HG03064 (cell line): ENCODE measurements at regions not wholly inside any gene's neighbourhood (a gene's known extent, or its start where the extent isn't known, plus 50 kb on each side); places are given as distances from the start of the nearest gene placed in this dataset.

Experiments used
- ATAC-seq: cut with Tn5 transposase; IDR thresholded peaks from one replicate; pipeline ENCODE4 v1.9.1; 2021; ENCODE audit warnings: low read depth; ENCODE audit not compliant: unreplicated experiment

DNA sequence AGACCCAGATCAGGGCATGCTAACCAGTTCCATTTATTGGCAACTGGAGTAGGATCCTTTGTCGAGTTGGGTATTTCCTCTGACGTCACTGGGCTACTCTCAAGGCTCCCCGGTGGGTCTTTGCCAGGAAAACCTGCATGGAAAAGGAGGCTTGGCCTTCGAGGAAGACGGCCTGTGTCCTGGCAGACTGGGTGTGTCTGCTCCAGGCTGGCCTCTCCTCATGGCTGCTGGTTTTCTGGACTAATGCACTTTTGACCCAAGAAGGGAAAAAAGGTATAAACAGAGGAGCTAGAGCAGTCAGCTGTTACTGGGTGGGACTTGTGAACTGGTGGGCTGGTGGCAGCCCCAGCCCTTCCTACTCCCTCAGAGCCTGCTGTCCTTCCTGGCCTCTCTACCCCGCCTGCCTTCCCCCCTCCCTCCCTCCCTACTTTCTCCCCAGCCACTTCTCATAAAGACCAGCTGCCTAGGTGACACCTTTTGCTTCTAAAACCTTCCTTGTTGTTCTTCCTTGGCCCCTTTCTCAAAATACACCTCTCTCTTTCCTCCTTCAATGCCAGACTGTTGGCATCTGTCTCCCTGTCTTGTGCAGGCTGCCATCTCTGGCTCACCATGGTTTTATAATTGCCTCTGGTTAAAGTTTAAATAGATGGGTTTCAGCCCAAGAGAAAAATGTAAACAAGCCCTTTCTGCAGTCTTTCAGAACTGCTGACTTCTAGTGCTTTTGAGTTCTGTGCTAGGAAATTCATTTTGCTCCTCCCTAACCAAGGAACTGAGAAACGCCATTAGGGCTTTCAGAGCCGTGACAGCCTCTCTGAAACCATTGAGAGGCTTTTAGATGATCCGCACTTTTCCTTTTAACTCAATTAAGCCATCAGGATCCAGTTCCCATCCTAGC, 101.8 kb upstream of the MKLN1 start:
- ATAC-seq = no peak

DNA sequence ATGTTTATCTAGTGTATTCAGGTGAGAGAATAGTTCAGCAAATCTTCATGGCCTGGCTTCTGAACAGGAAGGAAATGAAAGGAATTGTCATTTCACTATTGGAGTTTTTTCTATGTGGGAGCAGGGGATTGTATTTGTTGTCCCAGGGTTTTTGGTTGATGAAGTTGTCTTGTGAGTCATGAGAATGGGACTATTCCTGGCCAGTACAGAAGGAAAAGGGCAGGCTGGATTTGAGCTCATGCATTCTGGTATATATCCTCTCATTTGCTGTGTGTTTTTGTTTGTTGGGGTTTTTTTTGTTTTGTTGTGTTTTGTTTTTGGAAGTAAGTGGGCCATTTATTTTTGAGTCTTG, 101.2 kb upstream of the MKLN1 start:
- no peak for ATAC-seq

DNA sequence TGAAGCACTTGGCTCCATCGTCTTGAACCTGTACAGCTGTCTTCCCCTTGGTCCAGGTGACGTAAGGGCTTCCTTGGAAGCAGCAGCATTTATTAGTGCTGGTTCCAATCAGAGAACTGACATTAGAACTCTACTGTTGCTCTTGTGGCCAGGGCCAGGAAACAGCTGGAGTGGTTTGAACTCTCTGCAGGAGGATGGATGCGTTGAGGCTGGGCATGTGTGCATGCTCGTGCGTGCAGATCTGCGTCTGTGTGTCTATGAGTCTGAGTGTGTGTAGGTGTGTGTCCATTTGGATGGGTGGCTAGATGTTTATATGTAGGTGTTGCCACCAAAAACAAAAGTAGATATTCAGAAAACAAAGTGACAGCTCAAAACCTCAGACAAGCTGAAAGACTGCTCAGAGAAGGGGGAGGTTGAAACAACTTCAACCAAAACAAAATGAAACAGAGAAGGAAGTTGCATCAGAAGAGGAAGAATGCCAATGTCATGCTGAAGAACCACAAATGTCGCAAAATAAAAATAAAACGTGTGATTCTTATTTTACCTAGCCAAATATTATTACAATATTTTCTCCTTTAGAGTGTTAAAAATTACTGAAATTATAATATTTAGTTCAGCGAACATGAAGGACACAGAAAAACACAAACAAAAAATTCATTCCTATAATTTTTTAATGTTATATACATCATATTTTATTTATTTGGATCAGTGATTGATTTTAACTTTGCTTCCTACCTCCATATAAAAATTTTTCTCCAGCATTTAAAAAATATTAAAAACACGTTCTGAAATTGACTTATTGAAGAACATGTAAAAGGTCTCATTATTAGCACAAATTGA, 96.1 kb upstream of the MKLN1 start:
- ATAC-seq = peak; percentile 73

DNA sequence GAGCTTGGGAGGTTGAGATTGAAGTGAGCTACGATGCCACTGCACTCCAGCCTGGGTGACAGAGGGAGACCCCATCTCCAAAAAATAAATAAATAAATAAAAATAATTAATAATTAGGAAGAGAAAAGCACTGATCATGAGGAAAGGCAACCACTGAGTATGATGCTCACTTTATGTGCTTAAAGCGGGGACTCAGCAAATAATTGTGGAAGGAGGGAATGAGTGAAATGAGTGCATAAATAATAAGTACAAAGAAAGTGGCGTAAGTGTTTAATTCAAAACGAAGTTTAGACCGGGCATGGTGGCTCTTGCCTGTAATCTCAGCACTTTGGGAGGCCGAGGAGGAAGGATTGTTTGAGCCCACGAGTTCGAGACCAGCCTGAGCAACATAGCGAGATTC, 94.9 kb upstream of the MKLN1 start:
- no peak for ATAC-seq

DNA sequence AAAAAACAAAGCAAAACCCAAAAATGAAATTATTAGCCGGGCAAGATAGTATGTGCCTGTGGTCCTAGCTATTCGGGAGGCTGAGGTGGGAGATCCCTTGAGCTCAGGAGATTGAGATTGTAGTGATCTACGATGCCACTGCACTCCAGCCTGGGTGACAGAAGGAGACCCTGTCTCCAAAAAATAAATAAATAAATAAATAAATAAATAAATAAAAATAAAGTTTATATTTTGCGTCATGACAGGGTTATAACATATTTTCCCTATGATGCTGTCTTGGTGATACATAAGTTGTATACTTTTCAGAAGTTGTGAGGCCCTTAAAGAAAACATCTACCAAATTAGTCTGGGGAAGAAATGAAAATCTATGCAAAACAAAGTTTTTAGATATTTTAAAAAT, 94.5 kb upstream of the MKLN1 start:
- ATAC-seq = no peak

DNA sequence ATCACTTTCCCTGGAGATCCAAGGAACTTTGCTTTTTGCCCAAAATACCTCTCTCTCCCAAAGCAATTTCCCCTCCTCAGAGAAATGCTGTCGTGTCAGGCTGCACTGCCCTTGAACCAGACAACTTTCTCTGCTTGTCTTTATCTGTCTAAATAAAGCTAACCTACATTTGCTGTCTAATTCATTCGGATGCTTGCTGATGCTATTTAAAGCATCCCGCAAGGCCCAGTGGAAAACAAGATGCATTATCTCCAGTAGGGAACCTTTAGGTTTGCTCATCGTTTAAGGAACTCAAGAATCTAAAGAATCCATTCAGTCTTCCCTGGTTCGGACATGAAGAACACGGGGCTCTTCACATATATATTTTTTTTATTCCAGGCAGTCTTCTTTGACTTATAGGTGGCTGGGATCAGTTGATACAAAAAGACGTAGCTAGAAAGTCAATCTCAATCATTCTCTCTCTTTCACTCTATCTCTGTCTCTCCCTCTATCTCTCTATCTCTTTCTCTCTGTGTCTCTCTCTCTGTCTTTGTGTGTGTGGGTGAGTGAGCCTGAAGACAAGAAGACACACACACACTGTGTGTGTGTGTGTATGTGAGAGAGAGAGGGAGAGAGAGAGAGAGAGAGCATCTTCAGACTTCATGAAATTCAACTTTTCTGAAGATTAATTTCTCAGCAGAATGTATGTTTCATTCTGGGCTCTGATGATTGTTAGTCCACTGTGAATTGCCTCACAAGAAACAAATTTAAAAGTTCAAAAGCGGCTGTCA, 92.8 kb upstream of the MKLN1 start:
- ATAC-seq = no peak

DNA sequence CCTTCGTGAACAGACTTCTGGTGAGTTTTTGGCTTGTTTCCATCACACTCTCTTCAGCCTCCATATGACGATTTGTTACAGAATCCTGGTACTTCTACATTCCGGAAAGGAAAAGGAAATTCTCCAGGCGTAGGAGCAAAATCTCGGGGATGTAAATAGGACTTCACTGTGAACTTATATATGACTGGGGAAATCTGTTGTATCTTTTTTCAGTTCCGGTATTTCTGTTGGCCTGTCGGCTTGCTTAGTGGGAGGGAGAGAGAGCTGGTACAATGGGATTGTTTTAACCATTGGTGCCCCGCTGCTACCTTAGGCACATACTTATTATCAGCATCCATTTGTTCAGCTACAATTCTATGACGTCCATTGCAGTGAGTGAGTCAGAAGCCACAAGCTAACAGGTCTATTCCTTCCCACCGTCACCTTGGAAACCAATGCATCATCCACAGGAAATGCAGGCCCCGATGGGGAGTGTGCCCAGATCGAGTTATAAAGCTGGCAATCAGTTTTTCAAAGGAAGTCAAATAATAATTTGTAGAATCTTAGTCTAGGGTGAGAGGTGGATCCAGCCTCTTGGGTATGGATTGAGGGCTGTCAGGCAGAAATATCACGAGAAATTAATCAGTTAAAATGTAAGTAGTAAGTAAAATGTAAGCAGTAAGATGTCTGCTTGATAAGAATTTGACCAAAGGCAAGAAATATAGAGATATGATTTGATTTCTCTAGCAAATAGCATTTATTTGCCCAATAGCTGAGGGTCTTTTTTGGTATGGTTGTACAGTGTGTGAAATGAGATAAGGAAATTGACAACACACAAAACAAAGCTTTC, 92.0 kb upstream of the MKLN1 start:
- ATAC-seq = no peak

DNA sequence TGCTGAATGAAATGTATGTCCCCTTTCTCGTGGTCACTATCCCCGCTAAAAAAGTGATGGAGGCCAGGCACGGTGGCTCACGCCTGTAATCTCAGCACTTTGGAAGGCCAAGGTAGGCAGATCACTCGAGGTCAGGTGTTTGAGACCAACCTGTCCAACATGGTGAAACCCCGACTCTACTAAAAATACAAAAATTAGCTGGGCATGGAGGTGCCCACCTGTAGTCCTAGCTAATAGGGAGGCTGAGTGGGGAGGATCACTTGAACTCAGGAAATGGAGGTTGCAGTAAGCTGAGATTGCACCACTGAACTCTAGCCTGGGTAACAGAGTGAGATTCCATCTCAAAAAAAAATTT, 91.4 kb upstream of the MKLN1 start:
- no peak for ATAC-seq

DNA sequence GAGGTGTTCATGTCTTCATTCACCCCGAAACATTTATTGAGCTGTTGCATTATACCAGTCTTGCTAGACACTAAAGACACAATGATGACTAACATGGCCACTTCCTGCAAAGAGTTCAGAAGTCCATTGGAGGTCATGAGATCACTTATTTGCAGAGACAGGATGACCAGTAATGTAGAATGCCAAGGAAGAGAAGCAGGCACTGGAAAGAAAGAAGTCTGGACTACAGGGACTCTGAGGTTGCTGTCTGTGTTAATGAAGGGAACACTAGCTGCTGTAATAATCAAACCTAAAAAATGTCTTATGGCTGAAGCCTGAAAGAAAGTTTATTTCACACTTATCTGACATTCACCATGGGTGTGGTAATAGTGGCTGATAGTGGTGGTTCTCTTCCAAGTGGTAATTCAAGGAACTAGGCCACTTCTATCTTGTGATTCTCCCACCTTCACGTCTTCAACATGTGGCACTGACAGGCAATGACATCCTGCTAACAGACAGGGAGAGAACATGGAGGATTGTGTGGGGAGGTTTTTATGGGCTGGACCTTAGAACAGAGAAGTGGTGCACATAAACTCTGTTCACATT, 89.2 kb upstream of the MKLN1 start:
- no peak for ATAC-seq

DNA sequence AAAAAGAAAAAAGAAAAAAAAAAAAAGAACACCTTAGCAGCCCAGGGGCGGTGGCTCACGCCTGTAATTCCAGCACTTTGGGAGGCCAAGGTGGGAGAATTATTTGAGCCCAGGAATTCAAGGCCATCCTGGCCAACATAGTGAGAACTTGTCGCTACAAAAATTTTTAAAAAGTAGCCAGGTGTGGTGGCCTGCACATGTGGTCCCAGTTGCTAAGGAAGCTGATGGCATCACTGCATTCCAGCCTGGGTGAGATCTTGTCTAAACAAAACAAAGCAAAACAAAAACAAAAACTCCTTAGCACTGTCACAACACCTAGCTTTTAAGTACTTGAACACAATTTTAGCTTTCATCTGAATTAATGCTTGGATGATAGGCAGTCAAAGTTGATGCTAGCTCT, 86.3 kb upstream of the MKLN1 start:
- no peak for ATAC-seq

DNA sequence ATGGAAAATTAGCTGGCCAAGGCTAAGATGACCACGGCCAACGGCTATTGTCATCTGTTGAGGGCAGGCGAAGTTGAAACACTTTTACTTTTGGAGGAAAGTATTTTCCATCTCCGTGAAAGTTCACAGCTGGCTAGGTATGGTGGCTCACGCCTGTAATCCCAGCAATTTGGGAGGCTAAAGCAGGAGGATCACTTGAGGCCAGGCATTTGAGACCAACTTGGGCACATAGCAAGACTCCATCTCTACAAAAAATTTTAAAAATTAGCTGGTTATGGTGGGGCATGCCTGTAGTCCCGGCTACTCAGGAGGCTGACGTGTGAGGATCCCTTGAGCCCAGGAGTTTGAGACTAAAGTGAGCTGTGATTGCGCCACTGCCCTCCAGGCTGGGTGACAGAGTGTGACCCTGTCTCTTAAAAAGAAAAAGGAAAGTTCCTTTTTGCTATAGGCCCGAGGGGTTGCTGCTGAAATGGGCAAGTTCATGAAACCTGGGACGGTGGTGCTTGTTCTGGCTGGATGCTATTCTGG, 85.5 kb upstream of the MKLN1 start:
- no peak for ATAC-seq

DNA sequence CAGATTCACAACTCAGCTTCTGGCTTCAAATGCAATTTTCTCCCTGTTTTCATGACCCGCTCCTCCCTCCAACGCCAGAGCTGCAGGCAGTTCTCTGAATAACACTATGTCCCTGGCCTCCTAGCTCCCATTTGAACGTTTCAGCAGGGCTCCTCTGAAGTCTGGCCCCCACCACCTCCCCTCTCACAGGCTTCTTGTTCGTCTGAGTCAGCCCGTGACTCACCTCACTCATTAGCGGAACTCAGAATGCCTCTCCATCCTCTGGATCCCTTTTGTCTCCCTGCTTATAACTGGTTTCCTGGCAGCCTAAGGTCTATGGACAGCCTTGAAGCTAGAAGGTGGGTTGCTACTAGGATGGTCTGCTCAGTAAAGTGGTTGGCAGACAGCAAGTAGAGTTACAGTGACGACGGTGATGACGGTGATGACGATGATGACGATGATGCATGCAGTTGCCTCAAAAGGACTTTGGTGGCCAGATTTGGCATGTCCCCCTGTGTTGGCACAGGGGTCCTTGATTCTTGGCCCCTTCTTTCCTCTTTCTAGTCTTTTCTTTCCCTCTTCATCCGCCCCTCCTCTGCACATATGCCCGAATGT, 83.3 kb upstream of the MKLN1 start:
- no peak for ATAC-seq

DNA sequence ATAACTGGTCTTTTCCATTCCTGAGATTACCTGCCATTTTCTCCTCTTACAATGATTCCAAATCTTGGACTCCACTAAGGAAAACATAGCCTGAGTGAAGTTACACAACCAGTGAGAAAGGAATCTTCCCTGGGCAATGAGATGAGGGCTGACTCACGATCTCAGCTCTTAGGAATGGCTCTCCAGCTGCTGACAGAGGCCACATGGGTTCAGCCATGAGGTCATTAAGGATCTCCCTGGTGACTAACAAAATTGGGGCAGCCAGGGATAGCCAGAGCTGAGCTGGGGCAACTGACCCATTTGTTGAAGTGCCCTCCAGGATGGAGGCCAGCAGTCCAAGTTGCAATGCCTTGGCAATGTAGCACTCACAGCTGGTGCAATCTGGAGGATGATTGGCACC, 78.7 kb upstream of the MKLN1 start:
- no peak for ATAC-seq

DNA sequence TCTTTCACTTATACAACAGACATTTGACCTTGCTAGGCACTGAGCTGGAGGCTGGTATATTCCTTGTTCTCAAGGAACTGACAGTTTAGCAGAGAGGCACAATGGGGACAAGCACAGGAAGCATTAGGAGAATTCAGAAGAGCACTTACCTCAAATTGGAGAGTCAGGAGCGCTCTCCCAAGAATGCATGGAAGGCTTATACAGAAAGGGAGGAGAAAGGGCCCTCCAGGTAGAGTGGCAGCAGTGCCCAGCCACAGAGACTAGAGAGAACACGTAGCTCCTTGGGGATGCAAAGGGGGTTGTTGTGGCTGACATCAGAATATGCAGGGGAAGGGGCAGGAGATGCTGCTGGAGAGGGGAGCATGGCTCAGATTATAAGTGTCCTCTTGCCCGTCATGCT, 78.2 kb upstream of the MKLN1 start:
- no peak for ATAC-seq

DNA sequence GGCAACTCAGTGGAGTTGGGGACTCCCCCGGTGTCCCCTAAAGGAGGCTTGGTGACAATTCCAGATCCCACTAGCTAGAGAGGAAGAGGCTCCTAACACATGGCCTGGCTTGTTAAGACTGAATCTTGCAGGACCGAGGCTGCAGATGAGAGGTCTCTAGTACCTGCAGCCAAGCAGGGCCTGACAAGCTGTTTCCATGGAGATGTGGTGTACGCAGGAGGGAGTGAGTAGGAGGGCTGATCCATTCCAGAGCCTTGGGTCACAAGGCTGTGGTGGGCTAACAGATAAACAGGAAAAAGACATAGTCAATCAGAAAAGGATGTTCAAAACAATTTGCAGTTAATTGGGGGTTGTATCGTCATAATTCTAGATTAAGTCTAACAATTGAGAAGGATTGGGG, 77.3 kb upstream of the MKLN1 start:
- no peak for ATAC-seq

DNA sequence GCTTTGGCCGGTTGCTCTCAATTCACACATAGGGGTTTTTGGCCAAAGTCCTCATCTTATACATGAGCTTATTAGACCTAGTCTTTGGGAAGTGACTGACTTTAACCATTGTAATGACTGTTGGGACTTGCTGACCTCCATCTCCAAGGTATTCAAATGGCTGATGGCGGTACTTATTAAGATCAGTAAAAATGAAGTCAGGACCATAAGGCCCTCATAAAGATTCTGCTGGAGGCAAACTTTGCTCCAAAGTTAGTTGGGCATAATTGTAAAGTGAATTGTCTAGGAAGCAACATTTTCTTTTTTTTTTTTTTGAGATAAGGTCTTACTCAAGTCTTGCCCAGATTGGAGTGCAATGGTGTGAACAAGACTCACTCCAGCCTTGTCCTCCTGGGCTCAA, 76.3 kb upstream of the MKLN1 start:
- no peak for ATAC-seq

DNA sequence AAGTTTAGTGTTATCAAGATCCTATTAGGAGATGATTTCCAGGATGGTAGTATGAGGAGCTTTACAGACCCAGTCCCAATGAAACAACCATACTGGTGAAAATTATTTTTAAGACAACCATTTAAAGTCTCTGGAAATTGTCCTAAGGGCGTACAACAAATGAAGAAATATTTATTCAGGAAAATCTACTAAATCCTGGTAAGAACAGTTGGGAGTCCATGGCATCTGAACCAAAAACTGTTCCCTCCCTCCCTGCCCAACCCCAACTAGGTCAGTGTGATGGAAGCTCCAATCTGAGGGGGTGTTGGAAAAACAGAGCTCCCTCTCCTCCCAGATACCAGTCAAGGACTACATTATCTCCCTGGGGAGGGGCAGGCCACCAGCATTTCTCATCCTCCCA, 74.7 kb upstream of the MKLN1 start:
- no peak for ATAC-seq

DNA sequence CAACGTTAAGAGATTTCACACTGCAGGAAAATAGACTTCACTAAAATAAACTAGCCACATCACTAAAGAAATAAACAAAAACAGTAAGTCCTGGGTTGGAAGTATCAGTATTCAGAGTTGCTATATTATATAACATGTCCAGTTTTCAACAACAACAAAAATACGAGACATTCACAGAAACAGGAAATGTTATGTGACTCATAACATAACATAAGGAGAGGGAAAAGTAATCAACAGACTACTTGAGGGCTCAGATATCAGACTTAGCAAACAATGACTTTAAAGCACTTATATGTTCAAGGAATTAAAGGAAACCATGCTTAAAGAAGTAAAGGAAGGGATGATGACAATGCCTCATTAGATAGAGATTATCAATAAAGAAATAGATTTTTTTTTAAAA, 73.5 kb upstream of the MKLN1 start:
- no peak for ATAC-seq

DNA sequence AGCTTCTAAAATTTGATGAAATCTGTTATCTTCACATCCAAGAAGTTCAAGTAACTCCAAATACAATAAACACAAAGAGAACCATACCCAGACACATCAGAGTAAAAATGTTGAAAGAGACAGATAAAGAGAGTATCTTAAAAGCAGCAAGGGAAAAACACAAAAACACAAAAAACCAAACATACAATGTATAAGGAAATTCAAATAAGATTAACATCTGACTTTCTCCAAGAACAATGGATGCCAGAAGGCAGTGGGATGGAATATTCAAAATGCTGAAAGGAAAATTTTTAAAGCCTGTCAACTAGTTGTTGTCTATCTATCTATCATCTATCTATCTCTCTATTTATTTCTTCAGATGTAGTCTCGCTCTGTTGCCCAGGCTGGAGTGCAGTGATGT, 72.4 kb upstream of the MKLN1 start:
- no peak for ATAC-seq
